ENCODE measurements at regions not wholly inside any gene's neighbourhood (a gene's known extent, or its start where the extent isn't known, plus 50 kb on each side); places are given as distances from the start of the nearest gene placed in this dataset.

- TF ChIP-seq, protein P1, sequence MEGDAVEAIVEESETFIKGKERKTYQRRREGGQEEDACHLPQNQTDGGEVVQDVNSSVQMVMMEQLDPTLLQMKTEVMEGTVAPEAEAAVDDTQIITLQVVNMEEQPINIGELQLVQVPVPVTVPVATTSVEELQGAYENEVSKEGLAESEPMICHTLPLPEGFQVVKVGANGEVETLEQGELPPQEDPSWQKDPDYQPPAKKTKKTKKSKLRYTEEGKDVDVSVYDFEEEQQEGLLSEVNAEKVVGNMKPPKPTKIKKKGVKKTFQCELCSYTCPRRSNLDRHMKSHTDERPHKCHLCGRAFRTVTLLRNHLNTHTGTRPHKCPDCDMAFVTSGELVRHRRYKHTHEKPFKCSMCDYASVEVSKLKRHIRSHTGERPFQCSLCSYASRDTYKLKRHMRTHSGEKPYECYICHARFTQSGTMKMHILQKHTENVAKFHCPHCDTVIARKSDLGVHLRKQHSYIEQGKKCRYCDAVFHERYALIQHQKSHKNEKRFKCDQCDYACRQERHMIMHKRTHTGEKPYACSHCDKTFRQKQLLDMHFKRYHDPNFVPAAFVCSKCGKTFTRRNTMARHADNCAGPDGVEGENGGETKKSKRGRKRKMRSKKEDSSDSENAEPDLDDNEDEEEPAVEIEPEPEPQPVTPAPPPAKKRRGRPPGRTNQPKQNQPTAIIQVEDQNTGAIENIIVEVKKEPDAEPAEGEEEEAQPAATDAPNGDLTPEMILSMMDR (conservative IDR thresholded peaks at IDR 0.05), result no peak
- TF ChIP-seq ZFX (IDR thresholded peaks at IDR 0.05), result no peak
Measured at GRCh38 chr11:33949252-33949913, 57.5 kb upstream of the LMO2 start.

Data from C4-2B (cell line).